ENCODE measurements at regions not wholly inside any gene's neighbourhood (a gene's known extent, or its start where the extent isn't known, plus 50 kb on each side); places are given as distances from the start of the nearest gene placed in this dataset.

- TF ChIP-seq POLR2A (IDR thresholded peaks at IDR 0.05), result no peak
- no peak for TF ChIP-seq CTCF (IDR thresholded peaks at IDR 0.05)
Observed at GRCh38 chr4:38426532-38426931, 237.5 kb upstream of the KLF3 start.
